ENCODE measurements at regions not wholly inside any gene's neighbourhood (a gene's known extent, or its start where the extent isn't known, plus 50 kb on each side); places are given as distances from the start of the nearest gene placed in this dataset.

DNA sequence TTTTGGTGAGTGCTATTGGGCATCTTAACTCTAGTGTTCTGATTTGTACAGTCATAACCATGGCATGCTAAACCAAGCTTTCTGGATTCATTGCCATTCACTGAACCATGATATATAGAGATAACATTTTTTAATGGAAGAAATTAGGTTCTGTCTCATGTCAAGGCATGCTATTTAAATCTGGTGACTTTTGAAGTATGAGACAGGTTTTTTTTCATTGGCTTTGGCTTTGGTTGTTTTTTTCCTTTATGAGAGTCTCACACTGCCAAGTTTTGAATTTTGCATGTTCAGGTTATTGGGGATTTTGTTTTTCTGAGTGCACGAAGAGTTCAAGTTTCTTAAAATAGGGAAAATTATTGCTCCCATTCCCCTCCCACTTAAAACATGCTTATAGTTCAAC, 141.3 kb upstream of the ADAMTS5 start:
- TF ChIP-seq POLR2A (IDR thresholded peaks at IDR 0.05) = no peak
- TF ChIP-seq, protein P1, sequence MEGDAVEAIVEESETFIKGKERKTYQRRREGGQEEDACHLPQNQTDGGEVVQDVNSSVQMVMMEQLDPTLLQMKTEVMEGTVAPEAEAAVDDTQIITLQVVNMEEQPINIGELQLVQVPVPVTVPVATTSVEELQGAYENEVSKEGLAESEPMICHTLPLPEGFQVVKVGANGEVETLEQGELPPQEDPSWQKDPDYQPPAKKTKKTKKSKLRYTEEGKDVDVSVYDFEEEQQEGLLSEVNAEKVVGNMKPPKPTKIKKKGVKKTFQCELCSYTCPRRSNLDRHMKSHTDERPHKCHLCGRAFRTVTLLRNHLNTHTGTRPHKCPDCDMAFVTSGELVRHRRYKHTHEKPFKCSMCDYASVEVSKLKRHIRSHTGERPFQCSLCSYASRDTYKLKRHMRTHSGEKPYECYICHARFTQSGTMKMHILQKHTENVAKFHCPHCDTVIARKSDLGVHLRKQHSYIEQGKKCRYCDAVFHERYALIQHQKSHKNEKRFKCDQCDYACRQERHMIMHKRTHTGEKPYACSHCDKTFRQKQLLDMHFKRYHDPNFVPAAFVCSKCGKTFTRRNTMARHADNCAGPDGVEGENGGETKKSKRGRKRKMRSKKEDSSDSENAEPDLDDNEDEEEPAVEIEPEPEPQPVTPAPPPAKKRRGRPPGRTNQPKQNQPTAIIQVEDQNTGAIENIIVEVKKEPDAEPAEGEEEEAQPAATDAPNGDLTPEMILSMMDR (IDR thresholded peaks at IDR 0.05) = no peak

Measured in uterus (tissue), 2 donors.